K562 (cell line): ENCODE measurements at regions not wholly inside any gene's neighbourhood (a gene's known extent, or its start where the extent isn't known, plus 50 kb on each side); places are given as distances from the start of the nearest gene placed in this dataset.

Experiments used
- CTCF ChIP-seq, 3 experiments: IDR thresholded peaks in 2 of 3; conservative IDR thresholded peaks in 1 of 3; 2 replicates each; pipeline ENCODE4 v1.5.1; 2011 to 2012; ENCODE audit warnings: low read length in 3 of 3, mild to moderate bottlenecking in 3 of 3, control low read depth in 2 of 3, improper control_type of control experiment in 1 of 3, inconsistent platforms in 1 of 3, low read depth in 1 of 3, mixed read lengths in 1 of 3, moderate library complexity in 1 of 3; ENCODE audit not compliant: insufficient read depth in 2 of 3
- FOXP4 ChIP-seq: sonication (generic); formaldehyde crosslinking; IDR thresholded peaks from 2 replicates; pipeline ENCODE4 v1.8.0; 2022; ENCODE audit warnings: mild to moderate bottlenecking, missing genetic modification reagents, borderline replicate concordance
- GATAD2B ChIP-seq: fragments of 450-650 bp; IDR thresholded peaks from 2 replicates; pipeline ENCODE4 v1.6.1; 2017; ENCODE audit warnings: mild to moderate bottlenecking, borderline replicate concordance
- GMEB1 ChIP-seq: fragments of 250-450 bp; sonication (Bioruptor Pico); IDR thresholded peaks from 2 replicates; pipeline ENCODE4 v1.4.0; 2020; ENCODE audit warnings: mild to moderate bottlenecking
- NFIC ChIP-seq: fragments of 450-650 bp; IDR thresholded peaks from 2 replicates; pipeline ENCODE4 v1.6.1; 2017; ENCODE audit warnings: mild to moderate bottlenecking, inconsistent platforms
- SNRNP70 ChIP-seq: fragments of 200-400 bp; formaldehyde crosslinking; optimal IDR thresholded peaks from 2 replicates; pipeline ENCODE3; 2017; ENCODE audit warnings: low read depth, low read length
- ZC3H4 ChIP-seq: sonication (generic); formaldehyde crosslinking; IDR thresholded peaks from 2 replicates; pipeline ENCODE4 v1.9.0; 2021; ENCODE audit warnings: missing genetic modification reagents, borderline replicate concordance
- ZHX1 ChIP-seq: fragments of 150-350 bp; conservative IDR thresholded peaks from 2 replicates; pipeline ENCODE4 v1.6.1; 2014; ENCODE audit warnings: low read length
- ZSCAN29 ChIP-seq: fragments of 450-650 bp; IDR thresholded peaks from 2 replicates; pipeline ENCODE4 v1.6.1; 2017

GRCh38 chr12:89189448-89189847 lies 162.9 kb downstream of the DUSP6 start:
- no peak for TF ChIP-seq ZHX1
- no peak for TF ChIP-seq ZSCAN29
- TF ChIP-seq FOXP4 (CRISPR knock-in tag): no peak
- no peak for TF ChIP-seq GMEB1 (CRISPR knock-in tag)
- TF ChIP-seq SNRNP70: no peak
- no peak for TF ChIP-seq CTCF (IDR thresholded peaks at IDR 0.05 in 2 of 3, conservative IDR thresholded peaks at IDR 0.05 in 1 of 3; ENCODE audit: insufficient read depth in 2 of 3, low read depth in 1 of 3, low read length in 3 of 3)
- no peak for TF ChIP-seq ZC3H4 (CRISPR knock-in tag)
- TF ChIP-seq NFIC: no peak
- TF ChIP-seq GATAD2B: no peak
